Tibial nerve (tissue), 4 donors: ENCODE measurements at regions not wholly inside any gene's neighbourhood (a gene's known extent, or its start where the extent isn't known, plus 50 kb on each side); places are given as distances from the start of the nearest gene placed in this dataset.
"Not testable (repeated sequence)": the region's sequence is repeated elsewhere in the genome, so short reads cannot be mapped to it uniquely, and the experiment has no call there.

Source experiments
- DNase-seq, 2 donors: peaks; one replicate each; pipeline ENCODE4 v3.0.0-alpha.2; 2019; ENCODE audit warnings: low spot score in 2 of 2
- H3K27ac ChIP-seq, 4 donors: fragments of 200-600 bp; sonication (generic) in 3 of 4; one replicate each; pipeline ENCODE4 v1.5.1; 2017 to 2019; ENCODE audit warnings: mild to moderate bottlenecking in 1 of 4
- H3K27me3 ChIP-seq, 2 donors: fragments of 200-600 bp; sonication (generic) in 1 of 2; one replicate each; pipeline versions ENCODE4 v1.5.1 to v1.6.0; 2017 to 2019
- H3K36me3 ChIP-seq, 3 donors: fragments of 200-600 bp; sonication (generic); one replicate each; pipeline ENCODE4 v1.5.1; 2018 to 2019
- H3K4me1 ChIP-seq, 4 donors: fragments of 200-600 bp; sonication (generic) in 3 of 4; one replicate each; pipeline ENCODE4 v1.5.1; 2017 to 2019
- H3K4me3 ChIP-seq, 4 donors: fragments of 200-600 bp; sonication (generic) in 3 of 4; one replicate each; pipeline ENCODE4 v1.5.1; 2017 to 2019; ENCODE audit warnings: mild to moderate bottlenecking in 1 of 4, moderate library complexity in 1 of 4
- H3K9me3 ChIP-seq, 4 donors: fragments of 200-600 bp; sonication (generic) in 3 of 4; one replicate each; pipeline ENCODE4 v1.5.1; 2017 to 2019
- EP300 ChIP-seq, 2 donors: sonication (generic); formaldehyde crosslinking; IDR thresholded peaks; one replicate each; pipeline ENCODE4 v1.6.1; 2017; ENCODE audit warnings: antibody characterized with exemption in 2 of 2, mild to moderate bottlenecking in 1 of 2
- POLR2A ChIP-seq, 2 donors: fragments of 450-650 bp; IDR thresholded peaks; one replicate each; pipeline ENCODE4 v1.6.1; 2017; ENCODE audit warnings: antibody characterized with exemption in 2 of 2, mild to moderate bottlenecking in 2 of 2, moderate library complexity in 2 of 2
- WGBS, 2 donors: methylation state at CpG; one replicate each; pipeline ENCODE4 v1.1.5; 2018; 5-methylcytosine and 5-hydroxymethylcytosine counted together
- TF ChIP-seq, protein P1 (sequence below), 5 experiments: fragments of 200-600 bp in 3 of 5; fragments of 450-650 bp in 2 of 5; sonication (generic) in 3 of 5; IDR thresholded peaks; one replicate each; pipeline ENCODE4 v1.5.1; 2016 to 2019; ENCODE audit warnings: antibody characterized with exemption in 5 of 5, mild to moderate bottlenecking in 3 of 5, moderate library complexity in 2 of 5

DNA sequence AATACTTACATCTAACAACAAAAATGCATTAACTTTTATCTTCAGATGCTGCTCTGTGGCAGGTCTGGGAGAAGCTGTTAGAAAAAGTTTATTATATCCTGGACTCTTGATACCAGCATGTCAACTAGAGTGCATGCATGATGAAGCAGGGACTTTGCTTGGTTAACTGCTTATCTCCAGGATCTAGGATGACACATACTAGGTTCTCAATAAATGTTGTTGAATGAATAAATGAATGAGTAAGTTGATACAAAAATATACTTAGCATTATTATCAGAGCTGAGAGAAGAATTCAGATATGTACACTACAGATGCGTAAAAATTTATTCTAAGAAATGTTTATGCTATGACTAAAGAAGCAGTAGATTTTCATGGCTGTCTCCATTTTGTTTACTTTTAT is 304.3 kb downstream of the LTN1 start:
- no peak overlapping the region for H3K4me3 ChIP-seq
- H3K4me1 ChIP-seq: peaks cover 0 to under 1% (median 0%) of the 10 kb centered on the region in 4 donors
- TF ChIP-seq, protein P1, sequence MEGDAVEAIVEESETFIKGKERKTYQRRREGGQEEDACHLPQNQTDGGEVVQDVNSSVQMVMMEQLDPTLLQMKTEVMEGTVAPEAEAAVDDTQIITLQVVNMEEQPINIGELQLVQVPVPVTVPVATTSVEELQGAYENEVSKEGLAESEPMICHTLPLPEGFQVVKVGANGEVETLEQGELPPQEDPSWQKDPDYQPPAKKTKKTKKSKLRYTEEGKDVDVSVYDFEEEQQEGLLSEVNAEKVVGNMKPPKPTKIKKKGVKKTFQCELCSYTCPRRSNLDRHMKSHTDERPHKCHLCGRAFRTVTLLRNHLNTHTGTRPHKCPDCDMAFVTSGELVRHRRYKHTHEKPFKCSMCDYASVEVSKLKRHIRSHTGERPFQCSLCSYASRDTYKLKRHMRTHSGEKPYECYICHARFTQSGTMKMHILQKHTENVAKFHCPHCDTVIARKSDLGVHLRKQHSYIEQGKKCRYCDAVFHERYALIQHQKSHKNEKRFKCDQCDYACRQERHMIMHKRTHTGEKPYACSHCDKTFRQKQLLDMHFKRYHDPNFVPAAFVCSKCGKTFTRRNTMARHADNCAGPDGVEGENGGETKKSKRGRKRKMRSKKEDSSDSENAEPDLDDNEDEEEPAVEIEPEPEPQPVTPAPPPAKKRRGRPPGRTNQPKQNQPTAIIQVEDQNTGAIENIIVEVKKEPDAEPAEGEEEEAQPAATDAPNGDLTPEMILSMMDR (IDR thresholded peaks at IDR 0.05): no peak
- TF ChIP-seq EP300 (IDR thresholded peaks at IDR 0.05) (no peak), POLR2A (IDR thresholded peaks at IDR 0.05) (no peak)
- H3K27ac ChIP-seq: no peak overlapping the region
- 98 to 100% methylated on average over 1 of the region's 1 CpG for WGBS, 2 donors
- no peaks in the 10 kb centered on the region for H3K36me3 ChIP-seq
- no peaks in the 10 kb centered on the region for H3K27me3 ChIP-seq
- H3K9me3 ChIP-seq: no peaks in the 10 kb centered on the region
- no peak for DNase-seq

DNA sequence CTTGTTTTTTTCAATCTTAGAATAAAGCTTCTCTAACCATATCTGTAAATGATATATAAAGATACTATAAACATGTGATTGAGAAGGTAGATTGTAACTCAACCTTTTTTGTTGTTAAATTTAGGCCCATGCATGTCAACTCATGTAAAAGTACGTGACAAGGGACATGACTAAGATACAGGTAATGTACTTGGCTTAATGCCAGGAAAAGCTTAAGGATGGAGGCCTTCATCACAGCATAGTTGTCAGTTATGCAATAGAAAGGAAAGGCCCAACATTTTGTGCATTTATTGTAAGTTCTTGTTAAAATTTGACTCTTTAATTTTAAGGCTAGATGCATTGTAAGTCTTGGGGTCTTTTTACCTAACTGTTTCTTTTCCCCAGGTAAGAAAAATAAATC is 305.1 kb downstream of the LTN1 start:
- Histone ChIP-seq H3K4me1 (no peaks in the 10 kb centered on the region), H3K27ac (no peak overlapping the region), H3K27me3 (no peaks in the 10 kb centered on the region), H3K9me3 (no peaks in the 10 kb centered on the region), H3K4me3 (no peak overlapping the region), H3K36me3 (no peaks in the 10 kb centered on the region)
- TF ChIP-seq EP300 (IDR thresholded peaks at IDR 0.05) (no peak), POLR2A (IDR thresholded peaks at IDR 0.05) (no peak)
- TF ChIP-seq, protein P1 (IDR thresholded peaks at IDR 0.05): no peak
- WGBS, 2 donors: 78 to 86% methylated on average over 1 of the region's 1 CpG
- no peak for DNase-seq

DNA sequence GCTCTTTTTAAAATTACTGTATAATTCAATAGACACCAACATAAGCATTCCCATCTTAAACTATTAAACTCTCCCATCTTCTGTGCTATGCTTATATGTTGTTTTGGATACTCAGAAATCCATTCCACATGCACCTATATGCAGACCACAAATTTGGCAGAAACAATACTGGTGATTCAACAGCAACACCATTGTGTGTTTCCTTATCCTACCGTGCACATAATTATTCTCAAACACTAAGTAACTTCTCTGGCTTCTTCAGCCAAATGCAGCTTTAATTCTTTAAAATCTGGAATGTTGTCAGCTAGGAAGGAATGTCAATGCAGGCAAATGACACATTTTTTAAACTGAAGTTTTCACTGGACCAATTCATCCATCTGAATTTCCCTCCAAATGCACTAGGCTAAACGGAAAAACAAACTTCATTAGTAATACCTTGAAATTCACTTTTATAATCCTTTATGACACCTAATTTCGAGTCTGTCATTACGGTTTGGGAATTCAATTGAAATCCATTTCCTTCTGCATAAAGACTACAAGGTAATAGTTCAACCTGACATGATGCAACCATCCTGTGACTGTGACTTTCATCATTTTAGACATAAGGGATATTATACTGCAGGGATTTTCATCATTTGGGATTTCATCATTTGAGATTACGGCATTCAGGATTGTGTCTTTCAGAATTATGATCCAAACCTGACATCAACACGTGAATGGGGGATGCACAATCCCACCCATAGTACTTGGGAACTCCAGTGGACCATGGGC is 308.5 kb downstream of the LTN1 start:
- H3K36me3 ChIP-seq: no peaks in the 10 kb centered on the region
- H3K9me3 ChIP-seq: no peaks in the 10 kb centered on the region
- no peak overlapping the region for H3K27ac ChIP-seq
- H3K4me1 ChIP-seq: no peaks in the 10 kb centered on the region
- H3K4me3 ChIP-seq: no peak overlapping the region
- H3K27me3 ChIP-seq: no peaks in the 10 kb centered on the region
- no peak for DNase-seq
- 75 to 78% methylated on average over 6 of the region's 6 CpGs for WGBS, 2 donors
- TF ChIP-seq POLR2A (IDR thresholded peaks at IDR 0.05) (no peak), EP300 (IDR thresholded peaks at IDR 0.05) (no peak)
- TF ChIP-seq, protein P1 (IDR thresholded peaks at IDR 0.05): no peak

DNA sequence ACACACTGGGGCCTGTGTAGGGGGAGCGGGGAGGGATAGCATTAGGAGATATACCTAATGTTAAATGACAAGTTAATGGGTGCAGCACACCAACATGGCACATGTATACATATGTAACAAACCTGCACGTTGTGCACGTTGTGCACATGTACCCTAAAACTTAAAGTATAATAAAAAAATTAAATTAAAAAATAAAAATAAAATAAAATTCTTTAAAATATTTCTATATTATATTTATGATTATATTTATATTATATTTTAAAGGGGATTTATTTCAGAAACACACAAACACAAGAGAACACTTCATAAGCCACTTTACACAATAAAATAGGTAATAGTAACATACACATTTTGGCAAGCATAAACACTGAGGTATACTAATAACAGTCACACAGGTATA is 309.8 kb downstream of the LTN1 start:
- H3K9me3 ChIP-seq, H3K4me3 ChIP-seq, H3K36me3 ChIP-seq, H3K4me1 ChIP-seq, DNase-seq, H3K27me3 ChIP-seq, H3K27ac ChIP-seq: not testable (repeated sequence)
- 94 to 97% methylated on average over 3 of the region's 3 CpGs for WGBS, 2 donors

DNA sequence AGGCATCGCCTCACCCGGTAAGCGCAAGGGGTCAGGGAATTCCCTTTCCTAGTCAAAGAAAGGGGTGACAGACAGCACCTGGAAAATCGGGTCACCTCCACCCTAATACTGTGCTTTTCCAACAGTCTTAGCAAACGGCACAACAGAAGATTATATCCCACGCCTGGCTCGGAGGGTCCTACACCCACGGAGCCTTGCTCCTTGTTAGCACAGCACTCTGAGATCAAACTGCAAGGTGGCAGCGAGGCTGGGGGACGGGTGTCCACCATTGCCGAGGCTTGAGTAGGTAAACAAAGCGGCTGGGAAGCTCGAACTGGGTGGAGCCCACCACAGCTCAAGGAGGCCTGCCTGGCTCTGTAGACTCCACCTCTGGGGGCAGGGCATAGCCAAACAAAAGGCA is 315.6 kb downstream of the LTN1 start:
- not testable (repeated sequence) for DNase-seq, H3K27ac ChIP-seq, H3K36me3 ChIP-seq, H3K9me3 ChIP-seq, H3K27me3 ChIP-seq, H3K4me3 ChIP-seq
- 89 to 93% methylated on average over 10 to 13 of the region's 13 CpGs for WGBS, 2 donors
- peaks cover 0 to 18% (median 0%) of the 10 kb centered on the region in 4 donors for H3K4me1 ChIP-seq

DNA sequence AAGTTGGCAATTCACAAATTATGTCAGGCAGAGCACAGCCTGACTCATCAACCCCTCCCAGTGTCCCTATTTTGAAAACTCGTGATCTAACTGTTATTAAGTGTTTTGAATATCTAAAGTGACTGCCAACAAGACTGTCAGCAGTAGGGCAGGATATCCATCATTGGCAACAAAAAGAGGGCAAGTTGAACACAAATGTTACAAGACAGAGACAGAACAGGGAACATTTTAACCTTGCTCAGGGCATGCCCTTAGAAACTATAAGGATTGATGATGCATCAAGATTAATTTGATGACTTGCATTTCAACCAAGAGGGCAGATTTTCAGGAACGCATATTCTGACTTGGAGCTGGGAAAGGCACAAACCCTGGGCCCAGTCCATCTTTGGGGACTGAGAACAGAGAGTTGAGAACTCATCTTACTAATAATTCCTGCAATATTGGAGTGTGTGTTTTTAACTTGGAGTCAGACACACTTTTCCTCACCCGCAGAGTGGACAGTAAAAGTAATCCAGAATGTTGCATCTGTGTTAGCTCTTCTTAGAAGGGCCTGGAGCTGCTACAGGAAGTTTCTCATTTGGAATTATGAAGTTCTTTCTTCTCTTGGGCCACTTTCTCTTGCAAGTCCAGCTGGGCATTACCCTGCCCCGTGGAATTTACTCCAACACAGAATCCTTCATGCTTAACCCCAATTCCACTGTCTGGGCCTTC is 317.2 kb downstream of the LTN1 start:
- no peak for DNase-seq
- H3K4me1 ChIP-seq: peaks cover 0 to 18% (median 0%) of the 10 kb centered on the region in 4 donors
- H3K36me3 ChIP-seq: no peaks in the 10 kb centered on the region
- H3K27me3 ChIP-seq: no peaks in the 10 kb centered on the region
- TF ChIP-seq EP300 (IDR thresholded peaks at IDR 0.05) (peak in 1 of 2 donors; percentile 37), POLR2A (IDR thresholded peaks at IDR 0.05) (no peak)
- peak overlapping the region in 1 of 4 donors; percentile 15 for H3K27ac ChIP-seq
- H3K4me3 ChIP-seq: no peak overlapping the region
- WGBS, 2 donors: 35 to 63% methylated on average over 4 of the region's 4 CpGs
- H3K9me3 ChIP-seq: no peaks in the 10 kb centered on the region
